SK-N-SH treated with all-trans-retinoic acid at 6 μM for 48 hours (cell line): ENCODE measurements at regions not wholly inside any gene's neighbourhood (a gene's known extent, or its start where the extent isn't known, plus 50 kb on each side); places are given as distances from the start of the nearest gene placed in this dataset.

ENCODE experiments used
- ARNTL ChIP-seq: fragments of 450-650 bp; formaldehyde crosslinking; IDR thresholded peaks from 2 replicates; pipeline ENCODE4 v1.5.0; 2020; ENCODE audit warnings: low read depth, mild to moderate bottlenecking, moderate library complexity, borderline replicate concordance
- BACH2 ChIP-seq: fragments of 250-450 bp; sonication (Bioruptor Pico); IDR thresholded peaks from 2 replicates; pipeline ENCODE4 v1.9.0; 2021; ENCODE audit warnings: mild to moderate bottlenecking, borderline replicate concordance
- CREB5 ChIP-seq: fragments of 250-450 bp; sonication (Bioruptor Pico); IDR thresholded peaks from 2 replicates; pipeline ENCODE4 v1.5.1; 2020; ENCODE audit warnings: low read depth, mild to moderate bottlenecking, moderate library complexity
- ISL1 ChIP-seq: fragments of 250-450 bp; sonication (Bioruptor Pico); IDR thresholded peaks from 2 replicates; pipeline ENCODE4 v2.1.2; 2022; ENCODE audit warnings: mild to moderate bottlenecking, moderate library complexity
- OSR1 ChIP-seq: fragments of 250-450 bp; sonication (Bioruptor Pico); IDR thresholded peaks from 2 replicates; pipeline ENCODE4 v1.8.0; 2022; ENCODE audit warnings: moderate library complexity, mild to moderate bottlenecking, inconsistent platforms
- PPARA ChIP-seq: fragments of 250-450 bp; sonication (Bioruptor Pico); IDR thresholded peaks from 2 replicates; pipeline ENCODE4 v1.5.0; 2020; ENCODE audit warnings: mild to moderate bottlenecking, borderline replicate concordance
- RARB ChIP-seq: fragments of 250-450 bp; sonication (Bioruptor Pico); IDR thresholded peaks from 2 replicates; pipeline ENCODE4 v1.8.0; 2021; ENCODE audit warnings: mild to moderate bottlenecking, moderate library complexity
- SNAI2 ChIP-seq: fragments of 250-450 bp; sonication (Bioruptor Pico); IDR thresholded peaks from 2 replicates; pipeline ENCODE4 v1.5.0; 2020; ENCODE audit warnings: mild to moderate bottlenecking, moderate library complexity
- TCF4 ChIP-seq: fragments of 250-450 bp; sonication (Bioruptor Pico); IDR thresholded peaks from 2 replicates; pipeline ENCODE4 v1.8.0; 2021; ENCODE audit warnings: mild to moderate bottlenecking, moderate library complexity, borderline replicate concordance
- TSHZ2 ChIP-seq: fragments of 250-450 bp; sonication (Bioruptor Pico); IDR thresholded peaks from 2 replicates; pipeline ENCODE4 v1.5.0; 2020; ENCODE audit warnings: mild to moderate bottlenecking, moderate library complexity
- ZC3H10 ChIP-seq: fragments of 250-450 bp; sonication (Bioruptor Pico); IDR thresholded peaks from 2 replicates; pipeline ENCODE4 v1.5.1; 2021; ENCODE audit warnings: mild to moderate bottlenecking, moderate library complexity
- ZFP3 ChIP-seq: fragments of 250-450 bp; sonication (Bioruptor Pico); IDR thresholded peaks from 2 replicates; pipeline ENCODE4 v1.5.0; 2020; ENCODE audit warnings: mild to moderate bottlenecking, moderate library complexity
- ZFP30 ChIP-seq: fragments of 450-650 bp; formaldehyde crosslinking; IDR thresholded peaks from 2 replicates; pipeline ENCODE4 v1.5.0; 2022; ENCODE audit warnings: mild to moderate bottlenecking, moderate library complexity
- TF ChIP-seq, protein P1 (sequence below): fragments of 250-450 bp; sonication (Bioruptor Pico); IDR thresholded peaks from 2 replicates; pipeline ENCODE4 v1.8.0; 2020; ENCODE audit warnings: mild to moderate bottlenecking, moderate library complexity, borderline replicate concordance

- TF ChIP-seq TSHZ2 (CRISPR knock-in tag) = no peak
- TF ChIP-seq ISL1 (CRISPR knock-in tag) = no peak
- no peak for TF ChIP-seq SNAI2
- no peak for TF ChIP-seq PPARA (CRISPR knock-in tag)
- TF ChIP-seq ZFP30 (CRISPR knock-in tag) = no peak
- no peak for TF ChIP-seq RARB (CRISPR knock-in tag)
- no peak for TF ChIP-seq ZC3H10
- TF ChIP-seq ZFP3 (CRISPR knock-in tag) = no peak
- TF ChIP-seq CREB5 (CRISPR knock-in tag) = no peak
- no peak for TF ChIP-seq TCF4
- TF ChIP-seq, protein P1, sequence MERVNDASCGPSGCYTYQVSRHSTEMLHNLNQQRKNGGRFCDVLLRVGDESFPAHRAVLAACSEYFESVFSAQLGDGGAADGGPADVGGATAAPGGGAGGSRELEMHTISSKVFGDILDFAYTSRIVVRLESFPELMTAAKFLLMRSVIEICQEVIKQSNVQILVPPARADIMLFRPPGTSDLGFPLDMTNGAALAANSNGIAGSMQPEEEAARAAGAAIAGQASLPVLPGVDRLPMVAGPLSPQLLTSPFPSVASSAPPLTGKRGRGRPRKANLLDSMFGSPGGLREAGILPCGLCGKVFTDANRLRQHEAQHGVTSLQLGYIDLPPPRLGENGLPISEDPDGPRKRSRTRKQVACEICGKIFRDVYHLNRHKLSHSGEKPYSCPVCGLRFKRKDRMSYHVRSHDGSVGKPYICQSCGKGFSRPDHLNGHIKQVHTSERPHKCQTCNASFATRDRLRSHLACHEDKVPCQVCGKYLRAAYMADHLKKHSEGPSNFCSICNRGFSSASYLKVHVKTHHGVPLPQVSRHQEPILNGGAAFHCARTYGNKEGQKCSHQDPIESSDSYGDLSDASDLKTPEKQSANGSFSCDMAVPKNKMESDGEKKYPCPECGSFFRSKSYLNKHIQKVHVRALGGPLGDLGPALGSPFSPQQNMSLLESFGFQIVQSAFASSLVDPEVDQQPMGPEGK (CRISPR knock-in tag) = no peak
- TF ChIP-seq BACH2 (CRISPR knock-in tag) = no peak
- no peak for TF ChIP-seq OSR1 (CRISPR knock-in tag)
- TF ChIP-seq ARNTL (CRISPR knock-in tag) = no peak
These were observed 292.3 kb downstream of the DTWD2 start for GRCh38 chr5:118696076-118696475.
